ENCODE measurements at regions not wholly inside any gene's neighbourhood (a gene's known extent, or its start where the extent isn't known, plus 50 kb on each side); places are given as distances from the start of the nearest gene placed in this dataset.

DNA sequence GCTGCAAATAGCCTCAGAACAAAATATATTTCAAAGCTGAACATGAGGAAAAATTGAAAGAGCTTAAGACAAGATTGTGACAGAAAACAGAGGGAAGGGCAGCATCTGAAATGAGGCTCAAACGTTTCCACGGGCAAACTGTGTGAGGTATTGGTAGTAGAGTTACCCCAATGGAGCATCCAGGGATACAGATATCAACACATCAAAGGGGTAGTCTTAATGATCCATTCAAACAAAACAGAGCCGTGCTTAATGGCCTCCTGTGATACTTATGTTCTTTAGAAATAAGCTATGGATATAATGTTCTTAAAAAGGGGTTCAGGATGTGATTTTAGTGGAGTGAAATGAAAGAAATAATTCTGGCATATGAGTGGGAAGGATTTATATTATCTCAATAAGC lies 430.3 kb upstream of the PDZRN3 start:
- no peaks in the 10 kb centered on the region for H3K27me3 ChIP-seq (ENCODE audit: insufficient read depth, low read length)
- H2BK20ac ChIP-seq (ENCODE audit: low read depth, low read length, poor library complexity, severe bottlenecking): no peak overlapping the region
- H3K4ac ChIP-seq (ENCODE audit: low read depth, low read length): no peak overlapping the region
- no peak overlapping the region for H3K56ac ChIP-seq (ENCODE audit: insufficient read length, low read depth, low read length)
- Mint-ChIP-seq H3K27ac (no peak overlapping the region), H3K27me3 (ENCODE audit: low read depth) (no peaks in the 10 kb centered on the region), H3K4me3 (no peak overlapping the region), H3K36me3 (ENCODE audit: insufficient read depth in 1 of 3, low read depth in 3 of 3) (no peaks in the 10 kb centered on the region), H3K4me1 (peaks cover 39 to 41% of the 10 kb centered on the region in 2 experiments), H3K9me3 (no peaks in the 10 kb centered on the region)
- H3K27ac ChIP-seq (ENCODE audit: insufficient read length, low read depth, low read length): no peak overlapping the region
- H4K20me1 ChIP-seq (ENCODE audit: control insufficient read depth, insufficient read depth, insufficient read length): no peaks in the 10 kb centered on the region
- no peak overlapping the region for H4K5ac ChIP-seq (ENCODE audit: insufficient read length, low read depth, low read length)
- H2BK5ac ChIP-seq (ENCODE audit: insufficient read length, low read length): no peak overlapping the region
- no peak for DNase-seq
- H2BK15ac ChIP-seq (ENCODE audit: low read depth, low read length): no peak overlapping the region
- no peak overlapping the region for H3T11ph ChIP-seq (ENCODE audit: low read length)
- H3K23me2 ChIP-seq (ENCODE audit: insufficient read length, low read depth, low read length, poor library complexity, severe bottlenecking): no peaks in the 10 kb centered on the region
- H3K4me1 ChIP-seq (ENCODE audit: insufficient read depth, low read length): no peaks in the 10 kb centered on the region; the same call in 1 of the 2 replicates
- no peaks in the 10 kb centered on the region for H3K79me2 ChIP-seq (ENCODE audit: insufficient read depth, low read length)
- H4K8ac ChIP-seq (replicated peaks; ENCODE audit: insufficient read length, low read depth, low read length): no peak overlapping the region
- no peak overlapping the region for H3K9ac ChIP-seq (ENCODE audit: extremely low read depth, insufficient read length, low read length)
- H2BK120ac ChIP-seq (ENCODE audit: low read depth, low read length, poor library complexity, severe bottlenecking): no peak overlapping the region
- H3K14ac ChIP-seq (ENCODE audit: insufficient read depth, low read length): no peak overlapping the region
- H3K4me2 ChIP-seq (ENCODE audit: insufficient read depth, insufficient read length, low read length): no peak overlapping the region
- H3K79me1 ChIP-seq (ENCODE audit: insufficient read depth, low read depth, low read length, poor library complexity, severe bottlenecking): no peaks in the 10 kb centered on the region
- TF ChIP-seq, protein P1, sequence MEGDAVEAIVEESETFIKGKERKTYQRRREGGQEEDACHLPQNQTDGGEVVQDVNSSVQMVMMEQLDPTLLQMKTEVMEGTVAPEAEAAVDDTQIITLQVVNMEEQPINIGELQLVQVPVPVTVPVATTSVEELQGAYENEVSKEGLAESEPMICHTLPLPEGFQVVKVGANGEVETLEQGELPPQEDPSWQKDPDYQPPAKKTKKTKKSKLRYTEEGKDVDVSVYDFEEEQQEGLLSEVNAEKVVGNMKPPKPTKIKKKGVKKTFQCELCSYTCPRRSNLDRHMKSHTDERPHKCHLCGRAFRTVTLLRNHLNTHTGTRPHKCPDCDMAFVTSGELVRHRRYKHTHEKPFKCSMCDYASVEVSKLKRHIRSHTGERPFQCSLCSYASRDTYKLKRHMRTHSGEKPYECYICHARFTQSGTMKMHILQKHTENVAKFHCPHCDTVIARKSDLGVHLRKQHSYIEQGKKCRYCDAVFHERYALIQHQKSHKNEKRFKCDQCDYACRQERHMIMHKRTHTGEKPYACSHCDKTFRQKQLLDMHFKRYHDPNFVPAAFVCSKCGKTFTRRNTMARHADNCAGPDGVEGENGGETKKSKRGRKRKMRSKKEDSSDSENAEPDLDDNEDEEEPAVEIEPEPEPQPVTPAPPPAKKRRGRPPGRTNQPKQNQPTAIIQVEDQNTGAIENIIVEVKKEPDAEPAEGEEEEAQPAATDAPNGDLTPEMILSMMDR (conservative IDR thresholded peaks at IDR 0.05): no peak
- H4K91ac ChIP-seq (ENCODE audit: insufficient read length, low read depth, low read length): no peak overlapping the region
- no CpG with 5 or more reads among the region's 3 CpGs for WGBS (ENCODE audit: extremely low coverage, insufficient read length, low lambda C conversion rate)
- no peak overlapping the region for H2BK12ac ChIP-seq (ENCODE audit: insufficient read length, low read depth, low read length)
- H3K23ac ChIP-seq (ENCODE audit: insufficient read length, low read depth, low read length): no peak overlapping the region
- no peak overlapping the region for H2AK5ac ChIP-seq (ENCODE audit: insufficient read length, low read length)
- no peak overlapping the region for H3K18ac ChIP-seq (ENCODE audit: insufficient read length, low read depth, low read length)
- H2AFZ ChIP-seq (ENCODE audit: low read length): no peak overlapping the region
- H3K9me3 ChIP-seq (ENCODE audit: control insufficient read depth, low read depth, low read length): no peaks in the 10 kb centered on the region

Data from H9 (cell line).